ENCODE measurements at regions not wholly inside any gene's neighbourhood (a gene's known extent, or its start where the extent isn't known, plus 50 kb on each side); places are given as distances from the start of the nearest gene placed in this dataset.

DNA sequence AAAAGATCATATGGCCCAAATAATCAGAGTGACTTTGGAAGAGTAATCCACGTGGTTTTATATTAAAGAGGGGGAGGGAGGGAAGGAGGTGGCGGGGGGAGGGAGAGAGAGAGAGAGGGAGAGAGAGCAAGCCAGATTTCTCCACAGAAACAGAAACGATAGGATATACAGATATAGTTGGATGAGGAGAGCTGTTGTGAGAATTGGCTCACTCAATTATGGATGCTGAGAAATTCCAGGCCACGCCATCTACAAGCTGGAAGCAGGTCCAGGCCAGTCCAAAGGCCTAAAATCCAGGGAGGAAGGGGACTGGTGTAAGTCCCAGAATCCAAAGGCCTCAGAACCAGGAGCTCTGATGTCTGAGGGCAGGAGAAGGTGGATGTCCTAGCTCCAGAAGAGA is 75.5 kb downstream of the CXCL12 start:
- TF ChIP-seq, protein P1, sequence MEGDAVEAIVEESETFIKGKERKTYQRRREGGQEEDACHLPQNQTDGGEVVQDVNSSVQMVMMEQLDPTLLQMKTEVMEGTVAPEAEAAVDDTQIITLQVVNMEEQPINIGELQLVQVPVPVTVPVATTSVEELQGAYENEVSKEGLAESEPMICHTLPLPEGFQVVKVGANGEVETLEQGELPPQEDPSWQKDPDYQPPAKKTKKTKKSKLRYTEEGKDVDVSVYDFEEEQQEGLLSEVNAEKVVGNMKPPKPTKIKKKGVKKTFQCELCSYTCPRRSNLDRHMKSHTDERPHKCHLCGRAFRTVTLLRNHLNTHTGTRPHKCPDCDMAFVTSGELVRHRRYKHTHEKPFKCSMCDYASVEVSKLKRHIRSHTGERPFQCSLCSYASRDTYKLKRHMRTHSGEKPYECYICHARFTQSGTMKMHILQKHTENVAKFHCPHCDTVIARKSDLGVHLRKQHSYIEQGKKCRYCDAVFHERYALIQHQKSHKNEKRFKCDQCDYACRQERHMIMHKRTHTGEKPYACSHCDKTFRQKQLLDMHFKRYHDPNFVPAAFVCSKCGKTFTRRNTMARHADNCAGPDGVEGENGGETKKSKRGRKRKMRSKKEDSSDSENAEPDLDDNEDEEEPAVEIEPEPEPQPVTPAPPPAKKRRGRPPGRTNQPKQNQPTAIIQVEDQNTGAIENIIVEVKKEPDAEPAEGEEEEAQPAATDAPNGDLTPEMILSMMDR (IDR thresholded peaks at IDR 0.05) = no peak
- ATAC-seq (no peak), DNase-seq (no peak)
- Histone ChIP-seq H3K27me3 (no peaks in the 10 kb centered on the region), H3K36me3 (no peaks in the 10 kb centered on the region), H3K4me3 (no peak overlapping the region), H3K27ac (no peak overlapping the region), H3K9me3 (no peaks in the 10 kb centered on the region), H3K4me1 (no peaks in the 10 kb centered on the region)
- intact Hi-C loops (cut with DNase I) = no loop called here

DNA sequence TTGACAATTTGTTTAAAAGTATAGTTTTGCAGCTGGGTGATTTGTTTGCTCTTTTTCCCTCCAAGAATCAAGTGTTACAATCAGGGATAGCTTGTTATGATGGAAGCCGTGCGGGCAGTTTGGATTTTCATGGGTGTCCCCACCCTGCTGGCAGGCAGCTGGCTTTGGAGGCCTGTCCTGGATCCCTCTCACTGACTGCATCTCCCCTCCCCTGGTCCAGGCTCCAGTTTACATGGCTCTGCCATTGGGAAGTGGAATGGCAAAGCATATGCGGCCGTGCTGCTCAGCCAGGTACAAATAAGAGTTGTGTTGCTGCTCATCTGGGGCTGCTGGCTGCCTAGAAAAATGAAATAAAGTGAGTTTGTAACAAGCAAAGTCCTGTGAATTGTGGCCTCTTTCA is 76.0 kb downstream of the CXCL12 start:
- no peaks in the 10 kb centered on the region for H3K27me3 ChIP-seq
- no peaks in the 10 kb centered on the region for H3K4me1 ChIP-seq
- no peaks in the 10 kb centered on the region for H3K36me3 ChIP-seq
- H3K4me3 ChIP-seq = no peak overlapping the region
- ATAC-seq (no peak), DNase-seq (no peak)
- intact Hi-C loops (cut with DNase I) = no loop called here
- no peak overlapping the region for H3K27ac ChIP-seq
- H3K9me3 ChIP-seq = no peaks in the 10 kb centered on the region
- TF ChIP-seq, protein P1 (IDR thresholded peaks at IDR 0.05) = no peak

DNA sequence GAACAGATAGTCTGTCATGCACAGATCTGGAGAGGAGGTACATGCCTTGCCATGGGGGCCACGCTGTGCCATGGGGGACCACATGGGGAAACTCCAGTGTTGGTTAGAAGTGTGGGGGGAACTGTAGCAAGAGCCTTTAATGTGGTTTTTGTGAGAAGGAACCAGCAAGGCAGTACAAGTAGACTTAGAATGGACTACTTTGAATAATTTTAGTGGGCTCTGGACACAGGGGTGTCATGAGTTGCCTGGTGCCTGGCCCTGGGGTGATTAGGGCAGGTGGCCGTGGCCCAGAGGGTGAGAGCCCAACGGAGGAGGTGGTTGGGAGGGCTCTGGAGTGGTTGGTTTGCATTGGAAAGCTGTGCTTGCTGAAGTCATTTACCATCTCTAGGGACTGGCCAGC is 77.2 kb downstream of the CXCL12 start:
- TF ChIP-seq, protein P1 (IDR thresholded peaks at IDR 0.05) = no peak
- no peaks in the 10 kb centered on the region for H3K9me3 ChIP-seq
- H3K27ac ChIP-seq = no peak overlapping the region
- H3K36me3 ChIP-seq = no peaks in the 10 kb centered on the region
- no peak overlapping the region for H3K4me3 ChIP-seq
- DNase-seq (no peak), ATAC-seq (no peak)
- H3K4me1 ChIP-seq = no peaks in the 10 kb centered on the region
- intact Hi-C loops (cut with DNase I) = no loop called here
- no peaks in the 10 kb centered on the region for H3K27me3 ChIP-seq

DNA sequence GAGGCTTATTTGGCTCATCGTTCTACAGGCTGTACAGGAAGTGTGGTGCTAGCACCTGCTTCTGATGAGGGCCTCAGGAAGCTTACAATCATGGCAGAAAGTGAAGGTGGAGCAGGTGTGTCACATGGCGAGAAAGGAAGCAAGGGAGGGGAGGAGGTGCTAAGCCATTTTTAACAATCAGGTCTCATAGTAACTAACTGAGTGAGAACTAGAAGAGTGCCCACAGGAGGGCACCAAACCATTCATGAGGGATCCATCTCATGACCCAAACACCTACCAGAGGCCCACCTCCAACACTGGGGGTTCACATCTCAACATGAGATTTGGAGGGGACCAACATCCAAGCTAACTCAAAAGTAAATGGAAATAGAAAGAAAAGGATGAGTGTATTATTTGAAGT is 78.1 kb downstream of the CXCL12 start:
- ATAC-seq (no peak), DNase-seq (no peak)
- H3K4me1 ChIP-seq = no peaks in the 10 kb centered on the region
- intact Hi-C loops (cut with DNase I) = no loop called here
- H3K36me3 ChIP-seq = no peaks in the 10 kb centered on the region
- H3K27ac ChIP-seq = no peak overlapping the region
- no peaks in the 10 kb centered on the region for H3K9me3 ChIP-seq
- TF ChIP-seq, protein P1 (IDR thresholded peaks at IDR 0.05) = peak; percentile 19
- no peaks in the 10 kb centered on the region for H3K27me3 ChIP-seq
- H3K4me3 ChIP-seq = no peak overlapping the region

DNA sequence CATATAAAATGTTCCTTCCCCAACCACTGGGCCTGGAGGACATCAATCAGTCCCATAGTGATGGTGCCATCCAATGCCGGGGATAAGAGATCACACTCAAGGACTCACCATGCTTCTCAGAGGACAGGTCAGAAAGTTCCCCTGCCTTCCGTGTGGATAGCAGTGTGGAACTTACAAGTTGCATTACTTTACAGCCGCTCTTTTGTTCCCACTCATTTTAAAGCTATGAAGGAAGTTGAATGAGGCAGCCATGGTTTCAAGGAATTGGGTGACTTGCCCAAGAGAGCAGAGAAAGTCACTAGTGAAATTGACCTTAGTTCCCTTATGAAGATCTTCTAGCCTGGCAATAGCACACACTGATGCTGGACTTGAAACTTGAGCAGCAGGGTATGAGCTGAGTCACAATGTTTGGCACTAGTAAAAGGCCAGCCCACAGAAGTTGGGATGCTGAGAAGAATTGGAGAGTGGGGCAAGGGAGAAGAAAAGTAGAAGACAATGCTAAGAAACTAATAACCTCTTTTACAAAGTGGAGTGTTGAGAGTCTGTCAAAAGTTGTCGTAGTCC is 78.7 kb downstream of the CXCL12 start:
- no peaks in the 10 kb centered on the region for H3K9me3 ChIP-seq
- TF ChIP-seq, protein P1 (IDR thresholded peaks at IDR 0.05) = no peak
- no peaks in the 10 kb centered on the region for H3K36me3 ChIP-seq
- H3K27ac ChIP-seq = no peak overlapping the region
- no peak for ATAC-seq
- H3K4me3 ChIP-seq = no peak overlapping the region
- DNase-seq = no peak
- no peaks in the 10 kb centered on the region for H3K4me1 ChIP-seq
- intact Hi-C loops (cut with DNase I) = no loop called here
- H3K27me3 ChIP-seq = no peaks in the 10 kb centered on the region

DNA sequence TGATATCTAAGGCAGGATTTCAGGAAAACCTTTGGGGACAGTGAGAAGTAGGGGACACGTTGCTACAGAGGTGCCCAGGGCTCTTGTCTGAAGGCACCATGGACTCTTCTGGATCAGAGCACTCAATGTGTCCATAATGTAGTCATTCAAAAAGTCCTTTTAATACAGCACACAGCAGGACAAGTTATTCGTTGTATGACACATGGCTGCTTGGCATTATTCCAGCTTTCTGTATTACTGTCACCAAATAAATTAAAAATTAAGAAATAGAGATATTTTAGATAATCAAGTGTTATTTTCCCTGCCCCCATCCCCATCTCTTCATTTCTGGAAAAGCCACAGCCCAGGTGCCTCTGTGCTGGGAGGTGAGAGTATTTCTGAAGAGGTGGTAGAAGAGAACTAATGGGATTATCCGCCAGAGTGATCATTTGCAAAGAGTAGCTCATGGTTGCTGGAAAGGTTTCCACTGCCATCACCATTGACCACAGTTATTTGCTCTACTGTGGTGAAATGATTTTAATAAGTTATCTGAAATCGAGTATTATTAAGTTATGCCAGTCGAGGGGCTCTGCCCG is 83.0 kb downstream of the CXCL12 start:
- no peaks in the 10 kb centered on the region for H3K9me3 ChIP-seq
- ATAC-seq (no peak), DNase-seq (no peak)
- H3K4me1 ChIP-seq = no peaks in the 10 kb centered on the region
- TF ChIP-seq, protein P1 (IDR thresholded peaks at IDR 0.05) = no peak
- no peaks in the 10 kb centered on the region for H3K36me3 ChIP-seq
- intact Hi-C loops (cut with DNase I) = no loop called here
- no peak overlapping the region for H3K27ac ChIP-seq
- no peak overlapping the region for H3K4me3 ChIP-seq
- H3K27me3 ChIP-seq = no peaks in the 10 kb centered on the region
